Motor neuron (in vitro differentiated cells): ENCODE measurements at regions not wholly inside any gene's neighbourhood (a gene's known extent, or its start where the extent isn't known, plus 50 kb on each side); places are given as distances from the start of the nearest gene placed in this dataset.

ENCODE experiments used
- ATAC-seq, 8 experiments: fragments of 200-7000 bp; cut with Tn5 transposase; replicated peaks in 6 of 8; 2 replicates each; pipeline ENCODE4 v1.8.0; 2021; ENCODE audit warnings: mild to moderate bottlenecking in 8 of 8, moderate library complexity in 8 of 8
- H3K27ac ChIP-seq, 2 donors: fragments of 250-450 bp; sonication (Bioruptor Pico); 2 replicates each; pipeline ENCODE4 v1.9.0; 2021; ENCODE audit warnings: antibody characterized with exemption in 2 of 2, mild to moderate bottlenecking in 2 of 2, moderate library complexity in 1 of 2
- H3K4me1 ChIP-seq, 2 donors: fragments of 250-450 bp; sonication (Bioruptor Pico); replicated peaks in 1 of 2; 2 replicates each; pipeline ENCODE4 v1.6.1; 2021; ENCODE audit warnings: antibody characterized with exemption in 2 of 2, mild to moderate bottlenecking in 2 of 2, moderate library complexity in 1 of 2
- H3K4me3 ChIP-seq, 5 donors: fragments of 250-450 bp; sonication (Bioruptor Pico); 2 replicates each; pipeline ENCODE4 v1.9.0; 2021; ENCODE audit warnings: antibody characterized with exemption in 5 of 5, mild to moderate bottlenecking in 5 of 5, moderate library complexity in 4 of 5
- WGBS, 10 experiments: fragments of 450-650 bp; shearing (Covaris generic); methylation state at CpG; one replicate each; pipeline ENCODE4 v1.0.0; 2022; 5-methylcytosine and 5-hydroxymethylcytosine counted together
- in situ Hi-C, 9 experiments: fragments of 400-800 bp; cut with MboI; loops; one replicate each; pipeline ENCODE4 v1.15.0; 2021; ENCODE audit warnings: low sequenced_read_pairs in 9 of 9, low pct_unique_long_range_greater_than_20kb in 2 of 9; ENCODE audit not compliant: unreplicated experiment in 9 of 9

GRCh38 chr2:128979182-128979581, 660.5 kb upstream of the HS6ST1 start:
- no peak for ATAC-seq
- WGBS, 10 experiments: 20% methylated on average over 1 of the region's 8 CpGs; no CpG with 5 or more reads in 9 of the 10 experiments
- Histone ChIP-seq H3K27ac (no peak overlapping the region), H3K4me3 (no peak overlapping the region), H3K4me1 (peaks cover 4% of the 10 kb centered on the region in 2 donors)
- in situ Hi-C loops: no loop called here

- 0 to 100% (median 83%) methylated on average over 1 to 4 of the region's 8 CpGs; no CpG with 5 or more reads in 2 of the 10 experiments for WGBS, 10 experiments
- no peak for ATAC-seq
- in situ Hi-C loops: no loop called here
- no peak overlapping the region for H3K27ac ChIP-seq
- H3K4me1 ChIP-seq: peaks cover 4% of the 10 kb centered on the region in 2 donors
- no peak overlapping the region for H3K4me3 ChIP-seq
Measured at GRCh38 chr2:128980475-128980874, 661.8 kb upstream of the HS6ST1 start.

GRCh38 chr2:128981353-128981752, 662.7 kb upstream of the HS6ST1 start:
- no peak for ATAC-seq
- Histone ChIP-seq H3K4me1 (peaks cover 10 to 11% of the 10 kb centered on the region in 2 donors), H3K4me3 (no peak overlapping the region), H3K27ac (no peak overlapping the region)
- in situ Hi-C loops: no loop called here
- WGBS, 10 experiments: 0 to 100% (median 72%) methylated on average over 1 to 4 of the region's 5 CpGs; no CpG with 5 or more reads in 2 of the 10 experiments

GRCh38 chr2:128982001-128982400, 663.3 kb upstream of the HS6ST1 start:
- 29 to 100% (median 60%) methylated on average over 1 to 5 of the region's 5 CpGs; no CpG with 5 or more reads in 4 of the 10 experiments for WGBS, 10 experiments
- Histone ChIP-seq H3K27ac (no peak overlapping the region), H3K4me1 (peaks cover 16 to 17% of the 10 kb centered on the region in 2 donors), H3K4me3 (no peak overlapping the region)
- in situ Hi-C loops: no loop called here
- ATAC-seq: no peak

- ATAC-seq: no peak
- H3K27ac ChIP-seq: no peak overlapping the region
- peaks cover 19 to 22% of the 10 kb centered on the region in 2 donors for H3K4me1 ChIP-seq
- H3K4me3 ChIP-seq: no peak overlapping the region
- in situ Hi-C loops: no loop called here
- 60 to 100% (median 87%) methylated on average over 1 to 4 of the region's 4 CpGs; no CpG with 5 or more reads in 4 of the 10 experiments for whole genome bisulfite sequencing, 10 experiments
Measured at GRCh38 chr2:128982670-128983069, 664.0 kb upstream of the HS6ST1 start.

- 0 to 100% (median 30%) methylated on average over 1 to 2 of the region's 2 CpGs; no CpG with 5 or more reads in 4 of the 10 experiments for WGBS, 10 experiments
- no peak overlapping the region for H3K4me3 ChIP-seq
- in situ Hi-C loops: no loop called here
- ATAC-seq: peak in 1 of 8 experiments; percentile 61
- peaks cover 19 to 22% of the 10 kb centered on the region in 2 donors for H3K4me1 ChIP-seq
- H3K27ac ChIP-seq: no peak overlapping the region
Measured at GRCh38 chr2:128983094-128983493, 664.4 kb upstream of the HS6ST1 start.

GRCh38 chr2:128984081-128984480, 665.4 kb upstream of the HS6ST1 start:
- H3K4me1 ChIP-seq: peaks cover 18 to 19% of the 10 kb centered on the region in 2 donors
- in situ Hi-C loops: no loop called here
- no peak overlapping the region for H3K27ac ChIP-seq
- WGBS, 10 experiments: 14 to 80% (median 60%) methylated on average over 1 to 2 of the region's 2 CpGs; no CpG with 5 or more reads in 3 of the 10 experiments
- no peak overlapping the region for H3K4me3 ChIP-seq
- ATAC-seq: no peak

- Histone ChIP-seq H3K27ac (no peak overlapping the region), H3K4me3 (no peak overlapping the region), H3K4me1 (peaks cover 18 to 19% of the 10 kb centered on the region in 2 donors)
- in situ Hi-C loops: no loop called here
- WGBS, 10 experiments: 40 to 82% (median 80%) methylated on average over 1 to 8 of the region's 8 CpGs; no CpG with 5 or more reads in 3 of the 10 experiments
- no peak for ATAC-seq
Measured at GRCh38 chr2:128984855-128985254, 666.2 kb upstream of the HS6ST1 start.

- in situ Hi-C loops: no loop called here
- no peak overlapping the region for H3K4me3 ChIP-seq
- H3K4me1 ChIP-seq: peaks cover 18 to 19% of the 10 kb centered on the region in 2 donors
- WGBS, 10 experiments: 0 to 80% (median 17%) methylated on average over 1 to 6 of the region's 7 CpGs
- ATAC-seq: peak; percentile 85 to 98 (median 95)
- H3K27ac ChIP-seq: no peak overlapping the region
Measured at GRCh38 chr2:128986026-128986715, 667.5 kb upstream of the HS6ST1 start.

- Histone ChIP-seq H3K4me1 (peaks cover 18 to 19% of the 10 kb centered on the region in 2 donors), H3K27ac (no peak overlapping the region), H3K4me3 (no peak overlapping the region)
- 50 to 90% (median 84%) methylated on average over 1 to 3 of the region's 9 CpGs; no CpG with 5 or more reads in 4 of the 10 experiments for WGBS, 10 experiments
- no peak for ATAC-seq
- in situ Hi-C loops: no loop called here
Measured at GRCh38 chr2:128986867-128987268, 668.2 kb upstream of the HS6ST1 start.

GRCh38 chr2:128988326-128988725, 669.7 kb upstream of the HS6ST1 start:
- Histone ChIP-seq H3K27ac (no peak overlapping the region), H3K4me1 (peaks cover 18 to 19% of the 10 kb centered on the region in 2 donors), H3K4me3 (no peak overlapping the region)
- ATAC-seq: no peak
- in situ Hi-C loops: no loop called here
- 5 to 100% (median 57%) methylated on average over 1 to 3 of the region's 3 CpGs; no CpG with 5 or more reads in 1 of the 10 experiments for WGBS, 10 experiments

- Histone ChIP-seq H3K27ac (no peak overlapping the region), H3K4me1 (peaks cover 18 to 19% of the 10 kb centered on the region in 2 donors), H3K4me3 (no peak overlapping the region)
- no peak for ATAC-seq
- in situ Hi-C loops: no loop called here
- WGBS, 10 experiments: 20 to 100% (median 87%) methylated on average over 1 to 6 of the region's 6 CpGs; no CpG with 5 or more reads in 2 of the 10 experiments
Measured at GRCh38 chr2:128988967-128989366, 670.3 kb upstream of the HS6ST1 start.

- ATAC-seq: no peak
- WGBS, 10 experiments: 10 to 100% (median 90%) methylated on average over 1 to 4 of the region's 4 CpGs
- in situ Hi-C loops: no loop called here
- Histone ChIP-seq H3K4me1 (peaks cover 0 to 10% of the 10 kb centered on the region in 2 donors), H3K4me3 (no peak overlapping the region), H3K27ac (no peak overlapping the region)
Measured at GRCh38 chr2:128995086-128995485, 676.4 kb upstream of the HS6ST1 start.
